ENCODE measurements at regions not wholly inside any gene's neighbourhood (a gene's known extent, or its start where the extent isn't known, plus 50 kb on each side); places are given as distances from the start of the nearest gene placed in this dataset.

- H3K27ac ChIP-seq (ENCODE audit: low read length) = no peak overlapping the region
- H3K36me3 ChIP-seq (ENCODE audit: control insufficient read depth, low read depth, low read length) = no peaks in the 10 kb centered on the region
- H3K4me1 ChIP-seq (ENCODE audit: control insufficient read depth, low read depth, low read length) = no peaks in the 10 kb centered on the region
Measured at GRCh38 chr18:7383002-7383980, 152.4 kb downstream of the LRRC30 start.

GRCh38 chr18:7388741-7389140 lies 157.9 kb downstream of the LRRC30 start:
- no peak overlapping the region for H3K27ac ChIP-seq (ENCODE audit: low read length)
- no peak overlapping the region for H3K9ac ChIP-seq (ENCODE audit: low read length)
- H3K9me3 ChIP-seq (ENCODE audit: control insufficient read depth, low read depth, low read length) = no peaks in the 10 kb centered on the region
- no peak overlapping the region for H3K4me3 ChIP-seq (ENCODE audit: low read length)
- H3K36me3 ChIP-seq (ENCODE audit: control insufficient read depth, low read depth, low read length) = no peaks in the 10 kb centered on the region
- no peaks in the 10 kb centered on the region for H3K27me3 ChIP-seq (ENCODE audit: control insufficient read depth, insufficient read depth, low read length)
- H3K4me1 ChIP-seq (ENCODE audit: control insufficient read depth, low read depth, low read length) = no peaks in the 10 kb centered on the region

More at GRCh38 chr18:7383002-7383980, 152.4 kb downstream of the LRRC30 start:
- no peaks in the 10 kb centered on the region for H3K27me3 ChIP-seq (ENCODE audit: control insufficient read depth, insufficient read depth, low read length)
- no peaks in the 10 kb centered on the region for H3K9me3 ChIP-seq (ENCODE audit: control insufficient read depth, low read depth, low read length)
- no peak overlapping the region for H3K9ac ChIP-seq (ENCODE audit: low read length)
- no peak overlapping the region for H3K4me3 ChIP-seq (ENCODE audit: low read length)

- Histone ChIP-seq H3K27ac (ENCODE audit: low read length) (no peak overlapping the region), H3K9ac (ENCODE audit: low read length) (no peak overlapping the region), H3K27me3 (ENCODE audit: control insufficient read depth, insufficient read depth, low read length) (no peaks in the 10 kb centered on the region), H3K9me3 (ENCODE audit: control insufficient read depth, low read depth, low read length) (no peaks in the 10 kb centered on the region), H3K4me1 (ENCODE audit: control insufficient read depth, low read depth, low read length) (no peaks in the 10 kb centered on the region), H3K36me3 (ENCODE audit: control insufficient read depth, low read depth, low read length) (no peaks in the 10 kb centered on the region), H3K4me3 (ENCODE audit: low read length) (no peak overlapping the region)
Measured at GRCh38 chr18:7390731-7391492, 160.0 kb downstream of the LRRC30 start.

- Histone ChIP-seq H3K36me3 (ENCODE audit: control insufficient read depth, low read depth, low read length) (no peaks in the 10 kb centered on the region), H3K9ac (ENCODE audit: low read length) (no peak overlapping the region), H3K27ac (ENCODE audit: low read length) (no peak overlapping the region), H3K27me3 (ENCODE audit: control insufficient read depth, insufficient read depth, low read length) (no peaks in the 10 kb centered on the region), H3K9me3 (ENCODE audit: control insufficient read depth, low read depth, low read length) (no peaks in the 10 kb centered on the region), H3K4me3 (ENCODE audit: low read length) (no peak overlapping the region), H3K4me1 (ENCODE audit: control insufficient read depth, low read depth, low read length) (no peaks in the 10 kb centered on the region)
Measured at GRCh38 chr18:7393080-7393479, 162.2 kb downstream of the LRRC30 start.

- no peaks in the 10 kb centered on the region for H3K27me3 ChIP-seq (ENCODE audit: control insufficient read depth, insufficient read depth, low read length)
- no peaks in the 10 kb centered on the region for H3K4me1 ChIP-seq (ENCODE audit: control insufficient read depth, low read depth, low read length)
- H3K27ac ChIP-seq (ENCODE audit: low read length) = no peak overlapping the region
- H3K9me3 ChIP-seq (ENCODE audit: control insufficient read depth, low read depth, low read length) = no peaks in the 10 kb centered on the region
- no peak overlapping the region for H3K4me3 ChIP-seq (ENCODE audit: low read length)
- no peaks in the 10 kb centered on the region for H3K36me3 ChIP-seq (ENCODE audit: control insufficient read depth, low read depth, low read length)
- no peak overlapping the region for H3K9ac ChIP-seq (ENCODE audit: low read length)
Measured at GRCh38 chr18:7394050-7394659, 163.3 kb downstream of the LRRC30 start.

- no peak overlapping the region for H3K9ac ChIP-seq (ENCODE audit: low read length)
- H3K27ac ChIP-seq (ENCODE audit: low read length) = no peak overlapping the region
- H3K36me3 ChIP-seq (ENCODE audit: control insufficient read depth, low read depth, low read length) = no peaks in the 10 kb centered on the region
- no peak overlapping the region for H3K4me3 ChIP-seq (ENCODE audit: low read length)
- H3K4me1 ChIP-seq (ENCODE audit: control insufficient read depth, low read depth, low read length) = no peaks in the 10 kb centered on the region
- no peaks in the 10 kb centered on the region for H3K9me3 ChIP-seq (ENCODE audit: control insufficient read depth, low read depth, low read length)
- no peaks in the 10 kb centered on the region for H3K27me3 ChIP-seq (ENCODE audit: control insufficient read depth, insufficient read depth, low read length)
Measured at GRCh38 chr18:7395566-7395965, 164.7 kb downstream of the LRRC30 start.

GRCh38 chr18:7413906-7414305 lies 153.2 kb upstream of the PTPRM start:
- Histone ChIP-seq H3K9ac (ENCODE audit: low read length) (no peak overlapping the region), H3K36me3 (ENCODE audit: control insufficient read depth, low read depth, low read length) (no peaks in the 10 kb centered on the region), H3K27me3 (ENCODE audit: control insufficient read depth, insufficient read depth, low read length) (no peaks in the 10 kb centered on the region), H3K4me3 (ENCODE audit: low read length) (no peak overlapping the region), H3K27ac (ENCODE audit: low read length) (no peak overlapping the region), H3K9me3 (ENCODE audit: control insufficient read depth, low read depth, low read length) (no peaks in the 10 kb centered on the region), H3K4me1 (ENCODE audit: control insufficient read depth, low read depth, low read length) (peaks cover 8% of the 10 kb centered on the region)

GRCh38 chr18:7414459-7414858 lies 152.7 kb upstream of the PTPRM start:
- Histone ChIP-seq H3K36me3 (ENCODE audit: control insufficient read depth, low read depth, low read length) (no peaks in the 10 kb centered on the region), H3K27me3 (ENCODE audit: control insufficient read depth, insufficient read depth, low read length) (no peaks in the 10 kb centered on the region), H3K4me1 (ENCODE audit: control insufficient read depth, low read depth, low read length) (peaks cover 8% of the 10 kb centered on the region), H3K9me3 (ENCODE audit: control insufficient read depth, low read depth, low read length) (no peaks in the 10 kb centered on the region), H3K9ac (ENCODE audit: low read length) (no peak overlapping the region), H3K4me3 (ENCODE audit: low read length) (no peak overlapping the region), H3K27ac (ENCODE audit: low read length) (no peak overlapping the region)

GRCh38 chr18:7415081-7415894 lies 151.8 kb upstream of the PTPRM start:
- Histone ChIP-seq H3K36me3 (ENCODE audit: control insufficient read depth, low read depth, low read length) (no peaks in the 10 kb centered on the region), H3K27me3 (ENCODE audit: control insufficient read depth, insufficient read depth, low read length) (no peaks in the 10 kb centered on the region), H3K4me1 (ENCODE audit: control insufficient read depth, low read depth, low read length) (peaks cover 8% of the 10 kb centered on the region), H3K27ac (ENCODE audit: low read length) (no peak overlapping the region), H3K9ac (ENCODE audit: low read length) (no peak overlapping the region), H3K4me3 (ENCODE audit: low read length) (no peak overlapping the region), H3K9me3 (ENCODE audit: control insufficient read depth, low read depth, low read length) (no peaks in the 10 kb centered on the region)

GRCh38 chr18:7417727-7418126 lies 149.4 kb upstream of the PTPRM start:
- Histone ChIP-seq H3K27me3 (ENCODE audit: control insufficient read depth, insufficient read depth, low read length) (no peaks in the 10 kb centered on the region), H3K9me3 (ENCODE audit: control insufficient read depth, low read depth, low read length) (no peaks in the 10 kb centered on the region), H3K4me3 (ENCODE audit: low read length) (no peak overlapping the region), H3K36me3 (ENCODE audit: control insufficient read depth, low read depth, low read length) (no peaks in the 10 kb centered on the region), H3K4me1 (ENCODE audit: control insufficient read depth, low read depth, low read length) (peaks cover 8% of the 10 kb centered on the region), H3K27ac (ENCODE audit: low read length) (no peak overlapping the region), H3K9ac (ENCODE audit: low read length) (no peak overlapping the region)

GRCh38 chr18:7429831-7430230 lies 137.3 kb upstream of the PTPRM start:
- no peak overlapping the region for H3K9ac ChIP-seq (ENCODE audit: low read length)
- no peaks in the 10 kb centered on the region for H3K27me3 ChIP-seq (ENCODE audit: control insufficient read depth, insufficient read depth, low read length)
- H3K36me3 ChIP-seq (ENCODE audit: control insufficient read depth, low read depth, low read length) = no peaks in the 10 kb centered on the region
- no peak overlapping the region for H3K27ac ChIP-seq (ENCODE audit: low read length)
- no peaks in the 10 kb centered on the region for H3K9me3 ChIP-seq (ENCODE audit: control insufficient read depth, low read depth, low read length)
- no peak overlapping the region for H3K4me3 ChIP-seq (ENCODE audit: low read length)
- H3K4me1 ChIP-seq (ENCODE audit: control insufficient read depth, low read depth, low read length) = no peaks in the 10 kb centered on the region

Data from iPS-18a (cell line).